A549 (cell line): ENCODE measurements at regions not wholly inside any gene's neighbourhood (a gene's known extent, or its start where the extent isn't known, plus 50 kb on each side); places are given as distances from the start of the nearest gene placed in this dataset.

Source experiments
- ATAC-seq, 2 experiments: fragments of 200-7000 bp in 1 of 2; fragments of >200 bp in 1 of 2; cut with Nextera tagmentation in 1 of 2; cut with Tn5 transposase in 1 of 2; 3 replicates each; pipeline versions ENCODE4 v1.8.0 to v1.9.1; 2018 to 2020; ENCODE audit warnings: mild to moderate bottlenecking in 1 of 2, moderate library complexity in 1 of 2
- CTCF ChIA-PET: fragments of 300-600 bp; sonication (Branson Sonifier 250); formaldehyde crosslinking; extraction: SDS; loops from one replicate; lab custom pipeline; 2021; ENCODE audit warnings: antibody characterized with exemption, inconsistent platforms; lab: Yijun Ruan, JAX
- POLR2A ChIA-PET: fragments of 350-600 bp; formaldehyde crosslinking; extraction: SDS; loops from one replicate; lab custom pipeline; 2021; ENCODE audit warnings: antibody characterized with exemption, inconsistent platforms; lab: Yijun Ruan, JAX
- DNase-seq, 2 experiments: peaks; one replicate each; pipeline versions ENCODE4 v3.0.0 to v3.0.0-alpha.2; 2011 to 2016; ENCODE audit warnings: low read depth in 1 of 2, low spot score in 1 of 2
- FAIRE-seq: peaks from 2 replicates; lab custom pipeline; 2011; peaks lifted over from hg19 to GRCh38; lab: Jason Lieb, UNC
- H3K27ac ChIP-seq, 2 experiments: fragments of >200 bp; sonication (Bioruptor Twin); formaldehyde crosslinking; 3 replicates each; pipeline ENCODE4 v1.5.1; 2016 to 2017
- H3K4me1 ChIP-seq: fragments of >200 bp; sonication (Bioruptor Twin); formaldehyde crosslinking; 3 replicates; pipeline ENCODE4 v1.6.1; 2016
- H3K4me2 ChIP-seq: fragments of >200 bp; sonication (Bioruptor Twin); formaldehyde crosslinking; 3 replicates; pipeline ENCODE4 v1.6.1; 2016
- H3K4me3 ChIP-seq: fragments of >200 bp; sonication (Bioruptor Twin); formaldehyde crosslinking; 3 replicates; pipeline ENCODE4 v1.5.1; 2016
- H3K9me3 ChIP-seq: fragments of >200 bp; sonication (Bioruptor Twin); formaldehyde crosslinking; 3 replicates; pipeline ENCODE4 v1.6.1; 2016
- CEBPB ChIP-seq, 2 experiments: fragments of >200 bp in 1 of 2; sonication (Bioruptor Twin) in 1 of 2; formaldehyde crosslinking in 1 of 2; IDR thresholded peaks; 2 replicates each; pipeline ENCODE4 v1.6.1; 2012 to 2016
- CHD2 ChIP-seq: fragments of 150-350 bp; IDR thresholded peaks from 2 replicates; pipeline ENCODE4 v1.6.1; 2014; ENCODE audit warnings: low read length; ENCODE audit not compliant: partially characterized antibody
- EHF ChIP-seq: fragments of 250-450 bp; sonication (Bioruptor Pico); IDR thresholded peaks from 2 replicates; pipeline ENCODE4 v1.5.0; 2020; ENCODE audit warnings: mild to moderate bottlenecking
- FOSB ChIP-seq: fragments of 250-450 bp; sonication (Bioruptor Pico); IDR thresholded peaks from 2 replicates; pipeline ENCODE4 v1.5.0; 2020; ENCODE audit warnings: mild to moderate bottlenecking, moderate library complexity
- GATA3 ChIP-seq: IDR thresholded peaks from 2 replicates; pipeline ENCODE4 v1.6.1; 2012; ENCODE audit warnings: borderline replicate concordance
- HDAC2 ChIP-seq: fragments of 200-600 bp; sonication (generic); IDR thresholded peaks from 2 replicates; pipeline ENCODE4 v1.6.1; 2016
- HOXB13 ChIP-seq: fragments of 250-450 bp; sonication (Bioruptor Pico); IDR thresholded peaks from 2 replicates; pipeline ENCODE4 v1.5.0; 2020; ENCODE audit warnings: low read depth, mild to moderate bottlenecking, moderate library complexity
- JUN ChIP-seq, 2 experiments: fragments of >200 bp; sonication (Bioruptor Twin); formaldehyde crosslinking; IDR thresholded peaks; 2 replicates in 1 of 2; 3 replicates in 1 of 2; pipeline ENCODE4 v1.6.1; 2016 to 2017
- MAZ ChIP-seq: fragments of 150-350 bp; IDR thresholded peaks from 2 replicates; pipeline ENCODE4 v1.6.1; 2014; ENCODE audit warnings: antibody characterized with exemption, low read depth, low read length, borderline replicate concordance
- NR3C1 ChIP-seq: fragments of >200 bp; sonication (Bioruptor Twin); formaldehyde crosslinking; IDR thresholded peaks from 3 replicates; pipeline ENCODE4 v1.6.1; 2017
- RARB ChIP-seq: fragments of 250-450 bp; sonication (Bioruptor Pico); IDR thresholded peaks from 2 replicates; pipeline ENCODE4 v1.8.0; 2021; ENCODE audit warnings: mild to moderate bottlenecking, moderate library complexity
- RCOR1 ChIP-seq: fragments of 150-350 bp; IDR thresholded peaks from 2 replicates; pipeline ENCODE4 v1.6.1; 2014; ENCODE audit warnings: antibody characterized with exemption, low read length, low read depth
- SREBF2 ChIP-seq: fragments of 450-650 bp; IDR thresholded peaks from 2 replicates; pipeline ENCODE4 v1.6.1; 2014; ENCODE audit warnings: mild to moderate bottlenecking, moderate library complexity
- ZFP36 ChIP-seq: fragments of 450-650 bp; IDR thresholded peaks from 2 replicates; pipeline ENCODE4 v1.6.1; 2014; ENCODE audit warnings: borderline replicate concordance; ENCODE audit not compliant: partially characterized antibody
- WGBS: methylation state at CpG from one replicate; pipeline ENCODE4 v1.1.6; 2017; ENCODE audit errors: missing lambda C conversion rate; 5-methylcytosine and 5-hydroxymethylcytosine counted together
- TF ChIP-seq, protein P1 (sequence below): IDR thresholded peaks from 2 replicates; pipeline ENCODE4 v1.6.1; 2012; ENCODE audit warnings: low read depth, borderline replicate concordance
- TF ChIP-seq, protein P2 (sequence below): fragments of >200 bp; sonication (Bioruptor Twin); formaldehyde crosslinking; IDR thresholded peaks from 3 replicates; pipeline ENCODE4 v1.5.1; 2016
- TF ChIP-seq, protein P3 (sequence below): IDR thresholded peaks from 2 replicates; pipeline ENCODE4 v1.6.1; 2012
- TF ChIP-seq, protein P4 (sequence below): fragments of 450-650 bp; IDR thresholded peaks from 2 replicates; pipeline ENCODE4 v1.6.1; 2014; ENCODE audit warnings: antibody characterized with exemption
- TF ChIP-seq, protein P5 (sequence below): IDR thresholded peaks from 2 replicates; pipeline ENCODE4 v1.6.1; 2012
- TF ChIP-seq, protein P6 (sequence below): fragments of 250-450 bp; sonication (Bioruptor Pico); IDR thresholded peaks from 2 replicates; pipeline ENCODE4 v1.5.0; 2021; ENCODE audit warnings: mild to moderate bottlenecking, moderate library complexity, borderline replicate concordance

DNA sequence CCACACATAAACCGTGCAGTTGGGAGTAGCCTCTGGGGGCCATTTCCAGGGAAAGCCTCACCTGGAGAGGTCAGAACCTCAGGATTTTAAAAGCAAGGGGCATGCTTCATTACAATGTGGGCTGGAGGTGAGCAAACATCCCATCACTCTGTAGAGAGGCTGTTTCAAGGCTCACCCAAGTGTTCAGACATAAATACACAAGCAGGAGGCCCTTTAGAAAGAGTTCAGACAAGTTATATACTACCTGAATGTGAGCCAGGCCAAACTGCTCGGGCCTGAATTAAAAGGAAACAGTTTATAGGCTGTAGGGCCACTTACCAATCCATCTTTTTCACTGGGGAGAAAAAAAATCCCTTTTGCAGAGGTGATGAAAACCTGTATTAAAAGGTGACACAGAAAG, 540.0 kb upstream of the ZEB2 start:
- no peak overlapping the region for H3K4me2 ChIP-seq
- TF ChIP-seq RCOR1 (no peak), SREBF2 (no peak), CEBPB (IDR thresholded peaks at IDR 0.05) (no peak), CHD2 (no peak), HOXB13 (no peak), JUN (IDR thresholded peaks at IDR 0.05) (no peak), GATA3 (no peak), NR3C1 (no peak), FOSB (CRISPR knock-in tag) (no peak)
- TF ChIP-seq, protein P1, sequence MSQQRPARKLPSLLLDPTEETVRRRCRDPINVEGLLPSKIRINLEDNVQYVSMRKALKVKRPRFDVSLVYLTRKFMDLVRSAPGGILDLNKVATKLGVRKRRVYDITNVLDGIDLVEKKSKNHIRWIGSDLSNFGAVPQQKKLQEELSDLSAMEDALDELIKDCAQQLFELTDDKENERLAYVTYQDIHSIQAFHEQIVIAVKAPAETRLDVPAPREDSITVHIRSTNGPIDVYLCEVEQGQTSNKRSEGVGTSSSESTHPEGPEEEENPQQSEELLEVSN = no peak
- TF ChIP-seq, protein P2, sequence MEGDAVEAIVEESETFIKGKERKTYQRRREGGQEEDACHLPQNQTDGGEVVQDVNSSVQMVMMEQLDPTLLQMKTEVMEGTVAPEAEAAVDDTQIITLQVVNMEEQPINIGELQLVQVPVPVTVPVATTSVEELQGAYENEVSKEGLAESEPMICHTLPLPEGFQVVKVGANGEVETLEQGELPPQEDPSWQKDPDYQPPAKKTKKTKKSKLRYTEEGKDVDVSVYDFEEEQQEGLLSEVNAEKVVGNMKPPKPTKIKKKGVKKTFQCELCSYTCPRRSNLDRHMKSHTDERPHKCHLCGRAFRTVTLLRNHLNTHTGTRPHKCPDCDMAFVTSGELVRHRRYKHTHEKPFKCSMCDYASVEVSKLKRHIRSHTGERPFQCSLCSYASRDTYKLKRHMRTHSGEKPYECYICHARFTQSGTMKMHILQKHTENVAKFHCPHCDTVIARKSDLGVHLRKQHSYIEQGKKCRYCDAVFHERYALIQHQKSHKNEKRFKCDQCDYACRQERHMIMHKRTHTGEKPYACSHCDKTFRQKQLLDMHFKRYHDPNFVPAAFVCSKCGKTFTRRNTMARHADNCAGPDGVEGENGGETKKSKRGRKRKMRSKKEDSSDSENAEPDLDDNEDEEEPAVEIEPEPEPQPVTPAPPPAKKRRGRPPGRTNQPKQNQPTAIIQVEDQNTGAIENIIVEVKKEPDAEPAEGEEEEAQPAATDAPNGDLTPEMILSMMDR = no peak
- TF ChIP-seq, protein P3, sequence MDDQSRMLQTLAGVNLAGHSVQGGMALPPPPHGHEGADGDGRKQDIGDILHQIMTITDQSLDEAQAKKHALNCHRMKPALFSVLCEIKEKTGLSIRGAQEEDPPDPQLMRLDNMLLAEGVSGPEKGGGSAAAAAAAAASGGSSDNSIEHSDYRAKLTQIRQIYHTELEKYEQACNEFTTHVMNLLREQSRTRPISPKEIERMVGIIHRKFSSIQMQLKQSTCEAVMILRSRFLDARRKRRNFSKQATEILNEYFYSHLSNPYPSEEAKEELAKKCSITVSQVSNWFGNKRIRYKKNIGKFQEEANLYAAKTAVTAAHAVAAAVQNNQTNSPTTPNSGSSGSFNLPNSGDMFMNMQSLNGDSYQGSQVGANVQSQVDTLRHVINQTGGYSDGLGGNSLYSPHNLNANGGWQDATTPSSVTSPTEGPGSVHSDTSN = no peak
- TF ChIP-seq, protein P4, sequence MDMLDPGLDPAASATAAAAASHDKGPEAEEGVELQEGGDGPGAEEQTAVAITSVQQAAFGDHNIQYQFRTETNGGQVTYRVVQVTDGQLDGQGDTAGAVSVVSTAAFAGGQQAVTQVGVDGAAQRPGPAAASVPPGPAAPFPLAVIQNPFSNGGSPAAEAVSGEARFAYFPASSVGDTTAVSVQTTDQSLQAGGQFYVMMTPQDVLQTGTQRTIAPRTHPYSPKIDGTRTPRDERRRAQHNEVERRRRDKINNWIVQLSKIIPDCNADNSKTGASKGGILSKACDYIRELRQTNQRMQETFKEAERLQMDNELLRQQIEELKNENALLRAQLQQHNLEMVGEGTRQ = no peak
- TF ChIP-seq, protein P5, sequence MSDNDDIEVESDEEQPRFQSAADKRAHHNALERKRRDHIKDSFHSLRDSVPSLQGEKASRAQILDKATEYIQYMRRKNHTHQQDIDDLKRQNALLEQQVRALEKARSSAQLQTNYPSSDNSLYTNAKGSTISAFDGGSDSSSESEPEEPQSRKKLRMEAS = no peak
- peaks cover 13% of the 10 kb centered on the region; the same call in 1 of the 3 replicates for H3K4me1 ChIP-seq
- H3K9me3 ChIP-seq = no peaks in the 10 kb centered on the region
- POLR2A ChIA-PET = no interaction called here
- no peak overlapping the region for H3K4me3 ChIP-seq
- no peak overlapping the region for H3K27ac ChIP-seq
- CTCF ChIA-PET = no interaction called here
- FAIRE-seq (no peak), ATAC-seq (no peak), DNase-seq (no peak)
- WGBS = 62% methylated on average over 2 of the region's 2 CpGs

DNA sequence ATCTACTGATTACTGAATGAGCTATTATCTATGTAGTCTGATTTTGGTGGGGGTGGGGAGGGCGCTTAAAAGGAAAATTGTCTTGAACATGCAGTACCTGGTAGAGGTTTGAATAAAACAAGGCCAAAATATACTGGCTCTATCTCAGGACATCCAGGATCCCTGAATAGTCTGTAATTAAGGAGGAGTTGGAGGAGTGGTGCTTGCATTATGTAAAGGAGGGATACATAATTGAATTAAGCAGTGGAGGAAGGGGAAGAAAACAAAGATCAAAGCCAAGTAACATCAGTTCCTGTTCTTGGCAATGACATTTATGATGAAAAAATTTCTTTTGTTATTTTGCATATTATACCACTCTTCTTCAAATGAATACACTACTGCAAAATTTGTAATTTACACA, 539.4 kb upstream of the ZEB2 start:
- POLR2A ChIA-PET = no interaction called here
- no peak for TF ChIP-seq RARB (CRISPR knock-in tag)
- TF ChIP-seq ZFP36 = no peak
- no peak for TF ChIP-seq CEBPB (IDR thresholded peaks at IDR 0.05)
- no peak for TF ChIP-seq HDAC2
- TF ChIP-seq, protein P6, sequence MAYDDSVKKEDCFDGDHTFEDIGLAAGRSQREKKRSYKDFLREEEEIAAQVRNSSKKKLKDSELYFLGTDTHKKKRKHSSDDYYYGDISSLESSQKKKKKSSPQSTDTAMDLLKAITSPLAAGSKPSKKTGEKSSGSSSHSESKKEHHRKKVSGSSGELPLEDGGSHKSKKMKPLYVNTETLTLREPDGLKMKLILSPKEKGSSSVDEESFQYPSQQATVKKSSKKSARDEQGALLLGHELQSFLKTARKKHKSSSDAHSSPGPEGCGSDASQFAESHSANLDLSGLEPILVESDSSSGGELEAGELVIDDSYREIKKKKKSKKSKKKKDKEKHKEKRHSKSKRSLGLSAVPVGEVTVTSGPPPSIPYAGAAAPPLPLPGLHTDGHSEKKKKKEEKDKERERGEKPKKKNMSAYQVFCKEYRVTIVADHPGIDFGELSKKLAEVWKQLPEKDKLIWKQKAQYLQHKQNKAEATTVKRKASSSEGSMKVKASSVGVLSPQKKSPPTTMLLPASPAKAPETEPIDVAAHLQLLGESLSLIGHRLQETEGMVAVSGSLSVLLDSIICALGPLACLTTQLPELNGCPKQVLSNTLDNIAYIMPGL (CRISPR knock-in tag) = no peak
- TF ChIP-seq MAZ = no peak
- no peak for TF ChIP-seq EHF
- TF ChIP-seq SREBF2 = no peak
- H3K9me3 ChIP-seq = no peaks in the 10 kb centered on the region
- peaks cover 7% of the 10 kb centered on the region; the same call in 1 of the 3 replicates for H3K4me1 ChIP-seq
- ATAC-seq (no peak), DNase-seq (no peak), FAIRE-seq (no peak)
- WGBS = 94% methylated on average over 1 of the region's 1 CpG
- no peak overlapping the region for H3K4me2 ChIP-seq
- CTCF ChIA-PET = no interaction called here
- no peak overlapping the region for H3K4me3 ChIP-seq
- no peak overlapping the region for H3K27ac ChIP-seq
